Hepatocyte (in vitro differentiated cells): ENCODE measurements at regions not wholly inside any gene's neighbourhood (a gene's known extent, or its start where the extent isn't known, plus 50 kb on each side); places are given as distances from the start of the nearest gene placed in this dataset.

Source experiments
- EZH2phosphoT487 ChIP-seq: fragments of 200-600 bp; sonication (generic); IDR thresholded peaks from one replicate; pipeline ENCODE4 v1.6.1; 2018; ENCODE audit warnings: antibody characterized with exemption, mild to moderate bottlenecking, low read depth, moderate library complexity; ENCODE audit not compliant: unreplicated experiment, severe bottlenecking
- TF ChIP-seq, protein P1 (sequence below): fragments of 200-600 bp; sonication (generic); IDR thresholded peaks from 2 replicates; pipeline ENCODE4 v1.5.1; 2016; ENCODE audit warnings: antibody characterized with exemption, mild to moderate bottlenecking; ENCODE audit not compliant: poor library complexity

- TF ChIP-seq, protein P1, sequence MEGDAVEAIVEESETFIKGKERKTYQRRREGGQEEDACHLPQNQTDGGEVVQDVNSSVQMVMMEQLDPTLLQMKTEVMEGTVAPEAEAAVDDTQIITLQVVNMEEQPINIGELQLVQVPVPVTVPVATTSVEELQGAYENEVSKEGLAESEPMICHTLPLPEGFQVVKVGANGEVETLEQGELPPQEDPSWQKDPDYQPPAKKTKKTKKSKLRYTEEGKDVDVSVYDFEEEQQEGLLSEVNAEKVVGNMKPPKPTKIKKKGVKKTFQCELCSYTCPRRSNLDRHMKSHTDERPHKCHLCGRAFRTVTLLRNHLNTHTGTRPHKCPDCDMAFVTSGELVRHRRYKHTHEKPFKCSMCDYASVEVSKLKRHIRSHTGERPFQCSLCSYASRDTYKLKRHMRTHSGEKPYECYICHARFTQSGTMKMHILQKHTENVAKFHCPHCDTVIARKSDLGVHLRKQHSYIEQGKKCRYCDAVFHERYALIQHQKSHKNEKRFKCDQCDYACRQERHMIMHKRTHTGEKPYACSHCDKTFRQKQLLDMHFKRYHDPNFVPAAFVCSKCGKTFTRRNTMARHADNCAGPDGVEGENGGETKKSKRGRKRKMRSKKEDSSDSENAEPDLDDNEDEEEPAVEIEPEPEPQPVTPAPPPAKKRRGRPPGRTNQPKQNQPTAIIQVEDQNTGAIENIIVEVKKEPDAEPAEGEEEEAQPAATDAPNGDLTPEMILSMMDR = no peak
- no peak for TF ChIP-seq EZH2phosphoT487
Measured at GRCh38 chr3:166484470-166484869, 647.2 kb upstream of the BCHE start.
